ENCODE measurements at regions not wholly inside any gene's neighbourhood (a gene's known extent, or its start where the extent isn't known, plus 50 kb on each side); places are given as distances from the start of the nearest gene placed in this dataset.

DNA sequence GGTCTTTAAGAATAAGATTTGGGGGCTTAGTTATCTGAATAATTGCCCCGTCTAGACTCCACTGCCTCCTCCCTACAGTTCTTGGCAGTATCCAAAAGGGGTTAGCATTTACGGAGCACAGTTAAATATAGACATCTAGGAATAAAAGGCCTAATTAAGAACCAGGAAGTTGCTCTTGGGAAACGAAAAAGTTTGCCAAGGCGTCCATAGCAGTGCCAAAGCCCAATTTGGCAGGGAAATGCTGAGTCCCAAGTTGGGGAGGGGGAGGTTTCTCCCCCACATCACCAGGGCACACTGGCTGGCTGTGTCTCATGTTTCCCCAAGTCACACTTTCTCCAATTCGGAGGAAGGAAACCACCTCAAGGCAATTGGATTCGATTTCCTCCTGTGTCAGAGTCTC, 338.7 kb downstream of the FBXW7 start:
- WGBS (ENCODE audit: low lambda C conversion rate, missing lambda C conversion rate): 83% methylated on average over 6 of the region's 6 CpGs
- Histone ChIP-seq H3K9me3 (ENCODE audit: low read depth) (no peaks in the 10 kb centered on the region), H2AFZ (no peak overlapping the region), H3K4me1 (ENCODE audit: insufficient read depth) (no peaks in the 10 kb centered on the region), H3K4me2 (no peak overlapping the region), H3K9me2 (replicated peaks; ENCODE audit: insufficient read depth) (no peaks in the 10 kb centered on the region), H3K27me3 (no peaks in the 10 kb centered on the region), H3K36me3 (replicated peaks; ENCODE audit: insufficient read depth, low read depth) (no peaks in the 10 kb centered on the region), H3K4me3 (no peak overlapping the region), H4K20me1 (ENCODE audit: insufficient read depth, poor library complexity, severe bottlenecking) (no peaks in the 10 kb centered on the region), H3K79me2 (no peaks in the 10 kb centered on the region), H3K27ac (no peak overlapping the region)
- TF ChIP-seq, protein P1, sequence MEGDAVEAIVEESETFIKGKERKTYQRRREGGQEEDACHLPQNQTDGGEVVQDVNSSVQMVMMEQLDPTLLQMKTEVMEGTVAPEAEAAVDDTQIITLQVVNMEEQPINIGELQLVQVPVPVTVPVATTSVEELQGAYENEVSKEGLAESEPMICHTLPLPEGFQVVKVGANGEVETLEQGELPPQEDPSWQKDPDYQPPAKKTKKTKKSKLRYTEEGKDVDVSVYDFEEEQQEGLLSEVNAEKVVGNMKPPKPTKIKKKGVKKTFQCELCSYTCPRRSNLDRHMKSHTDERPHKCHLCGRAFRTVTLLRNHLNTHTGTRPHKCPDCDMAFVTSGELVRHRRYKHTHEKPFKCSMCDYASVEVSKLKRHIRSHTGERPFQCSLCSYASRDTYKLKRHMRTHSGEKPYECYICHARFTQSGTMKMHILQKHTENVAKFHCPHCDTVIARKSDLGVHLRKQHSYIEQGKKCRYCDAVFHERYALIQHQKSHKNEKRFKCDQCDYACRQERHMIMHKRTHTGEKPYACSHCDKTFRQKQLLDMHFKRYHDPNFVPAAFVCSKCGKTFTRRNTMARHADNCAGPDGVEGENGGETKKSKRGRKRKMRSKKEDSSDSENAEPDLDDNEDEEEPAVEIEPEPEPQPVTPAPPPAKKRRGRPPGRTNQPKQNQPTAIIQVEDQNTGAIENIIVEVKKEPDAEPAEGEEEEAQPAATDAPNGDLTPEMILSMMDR (IDR thresholded peaks at IDR 0.05; ENCODE audit: poor library complexity): no peak
- TF ChIP-seq EZH2phosphoT487 (IDR thresholded peaks at IDR 0.05; ENCODE audit: low read depth, severe bottlenecking, unreplicated experiment) (no peak), EZH2 (IDR thresholded peaks at IDR 0.05; ENCODE audit: borderline replicate concordance) (no peak)
- no peak for DNase-seq (ENCODE audit: low spot score)

DNA sequence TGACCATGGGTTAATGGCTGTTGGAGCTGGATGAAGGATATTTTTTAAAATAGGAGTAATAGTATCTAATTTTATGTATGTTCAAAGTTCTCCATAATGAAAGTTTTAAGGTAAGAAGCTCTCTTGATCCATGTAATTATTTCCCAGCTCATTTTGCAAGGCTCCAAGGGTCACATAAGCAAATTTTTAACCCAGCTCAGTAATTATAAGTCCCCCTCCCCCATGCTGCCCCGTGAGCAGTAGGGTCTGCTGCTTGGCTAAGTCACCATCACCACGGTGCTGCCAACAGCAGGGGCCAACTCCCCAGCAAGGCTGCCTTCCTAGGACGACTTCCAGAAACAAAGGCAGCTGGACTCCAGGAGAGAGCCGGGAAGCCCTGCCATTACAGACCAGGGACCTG, 340.0 kb downstream of the FBXW7 start:
- Histone ChIP-seq H3K79me2 (no peaks in the 10 kb centered on the region), H2AFZ (no peak overlapping the region), H3K36me3 (replicated peaks; ENCODE audit: insufficient read depth, low read depth) (no peaks in the 10 kb centered on the region), H4K20me1 (ENCODE audit: insufficient read depth, poor library complexity, severe bottlenecking) (no peaks in the 10 kb centered on the region), H3K9me2 (replicated peaks; ENCODE audit: insufficient read depth) (no peaks in the 10 kb centered on the region), H3K9me3 (ENCODE audit: low read depth) (no peaks in the 10 kb centered on the region), H3K27me3 (no peaks in the 10 kb centered on the region), H3K4me3 (no peak overlapping the region), H3K27ac (no peak overlapping the region), H3K4me2 (no peak overlapping the region), H3K4me1 (ENCODE audit: insufficient read depth) (no peaks in the 10 kb centered on the region)
- WGBS (ENCODE audit: low lambda C conversion rate, missing lambda C conversion rate): 72% methylated on average over 4 of the region's 4 CpGs
- no peak for DNase-seq (ENCODE audit: low spot score)
- TF ChIP-seq, protein P1 (IDR thresholded peaks at IDR 0.05; ENCODE audit: poor library complexity): no peak
- TF ChIP-seq EZH2 (IDR thresholded peaks at IDR 0.05; ENCODE audit: borderline replicate concordance) (no peak), EZH2phosphoT487 (IDR thresholded peaks at IDR 0.05; ENCODE audit: low read depth, severe bottlenecking, unreplicated experiment) (no peak)

DNA sequence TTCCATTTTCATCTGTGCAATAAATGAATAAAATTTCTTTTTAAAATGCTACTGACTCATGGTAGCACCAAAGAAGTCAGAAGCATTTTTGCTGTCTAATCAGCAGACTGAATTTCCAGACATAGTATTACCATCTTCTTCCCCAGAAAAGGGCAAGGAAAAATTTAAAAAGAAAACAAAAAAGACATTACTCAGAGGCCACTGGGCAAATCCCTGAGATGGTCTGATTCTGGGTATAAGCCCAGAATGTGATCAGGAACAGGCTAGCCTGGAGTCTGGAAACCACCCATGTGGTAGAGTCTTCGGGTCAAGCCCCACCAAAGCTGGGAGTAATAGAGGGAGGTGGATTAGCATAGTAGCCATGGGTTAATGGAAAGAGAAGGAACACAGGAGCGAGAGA, 342.8 kb downstream of the FBXW7 start:
- Histone ChIP-seq H3K27ac (no peak overlapping the region), H3K4me3 (no peak overlapping the region), H3K4me1 (ENCODE audit: insufficient read depth) (no peaks in the 10 kb centered on the region), H3K9me2 (replicated peaks; ENCODE audit: insufficient read depth) (no peaks in the 10 kb centered on the region), H4K20me1 (ENCODE audit: insufficient read depth, poor library complexity, severe bottlenecking) (no peaks in the 10 kb centered on the region), H3K9me3 (ENCODE audit: low read depth) (no peaks in the 10 kb centered on the region), H3K4me2 (no peak overlapping the region), H3K79me2 (no peaks in the 10 kb centered on the region), H2AFZ (no peak overlapping the region), H3K27me3 (no peaks in the 10 kb centered on the region), H3K36me3 (replicated peaks; ENCODE audit: insufficient read depth, low read depth) (no peaks in the 10 kb centered on the region)
- whole genome bisulfite sequencing (ENCODE audit: low lambda C conversion rate, missing lambda C conversion rate): 88% methylated on average over 2 of the region's 2 CpGs
- TF ChIP-seq, protein P1 (IDR thresholded peaks at IDR 0.05; ENCODE audit: poor library complexity): no peak
- TF ChIP-seq EZH2phosphoT487 (IDR thresholded peaks at IDR 0.05; ENCODE audit: low read depth, severe bottlenecking, unreplicated experiment): no peak
- no peak for TF ChIP-seq EZH2 (IDR thresholded peaks at IDR 0.05; ENCODE audit: borderline replicate concordance)
- no peak for DNase-seq (ENCODE audit: low spot score)

DNA sequence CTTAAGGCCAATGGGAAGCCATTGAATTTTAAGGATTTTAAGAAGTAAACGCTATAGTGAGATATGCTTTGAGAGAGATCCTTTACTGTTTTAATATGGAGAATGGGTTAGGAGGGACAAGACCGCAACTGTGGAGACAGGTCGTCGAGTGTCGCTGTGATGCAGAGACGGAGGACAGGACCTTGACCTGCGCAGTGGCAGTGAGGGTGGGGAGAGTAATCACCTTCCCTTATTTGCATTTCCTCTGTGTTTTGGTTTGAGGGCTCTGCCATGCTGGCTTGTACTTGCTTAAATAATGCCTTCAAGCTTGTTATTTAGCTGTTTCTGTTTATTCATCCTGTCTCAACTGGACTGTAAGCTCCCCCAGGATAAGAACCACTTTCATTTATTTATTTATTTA, 345.0 kb downstream of the FBXW7 start:
- H3K27ac ChIP-seq: no peak overlapping the region
- H3K4me2 ChIP-seq: no peak overlapping the region
- H4K20me1 ChIP-seq (ENCODE audit: insufficient read depth, poor library complexity, severe bottlenecking): no peaks in the 10 kb centered on the region
- no peaks in the 10 kb centered on the region for H3K9me2 ChIP-seq (replicated peaks; ENCODE audit: insufficient read depth)
- H3K79me2 ChIP-seq: no peaks in the 10 kb centered on the region
- no peak overlapping the region for H2AFZ ChIP-seq
- DNase-seq (ENCODE audit: low spot score): no peak
- TF ChIP-seq EZH2phosphoT487 (IDR thresholded peaks at IDR 0.05; ENCODE audit: low read depth, severe bottlenecking, unreplicated experiment) (no peak), EZH2 (IDR thresholded peaks at IDR 0.05; ENCODE audit: borderline replicate concordance) (no peak)
- TF ChIP-seq, protein P1 (IDR thresholded peaks at IDR 0.05; ENCODE audit: poor library complexity): no peak
- H3K4me1 ChIP-seq (ENCODE audit: insufficient read depth): no peaks in the 10 kb centered on the region
- no peak overlapping the region for H3K4me3 ChIP-seq
- 97% methylated on average over 7 of the region's 7 CpGs for WGBS (ENCODE audit: low lambda C conversion rate, missing lambda C conversion rate)
- no peaks in the 10 kb centered on the region for H3K36me3 ChIP-seq (replicated peaks; ENCODE audit: insufficient read depth, low read depth)
- H3K9me3 ChIP-seq (ENCODE audit: low read depth): no peaks in the 10 kb centered on the region
- no peaks in the 10 kb centered on the region for H3K27me3 ChIP-seq

Measured in hepatocyte (in vitro differentiated cells).